ENCODE measurements at regions not wholly inside any gene's neighbourhood (a gene's known extent, or its start where the extent isn't known, plus 50 kb on each side); places are given as distances from the start of the nearest gene placed in this dataset.
"Not testable (repeated sequence)": the region's sequence is repeated elsewhere in the genome, so short reads cannot be mapped to it uniquely, and the experiment has no call there.

GRCh38 chr2:2647141-2647541 lies 316.1 kb upstream of the MYT1L start:
- H3K27ac ChIP-seq, result no peak overlapping the region
- no peaks in the 10 kb centered on the region for H3K36me3 ChIP-seq
- no peak for DNase-seq (ENCODE audit: low read depth in 1 of 2, low spot score in 2 of 2)
- peaks cover 13% of the 10 kb centered on the region for H3K9me3 ChIP-seq (replicated peaks)
- H3K4me3 ChIP-seq, result no peak overlapping the region
- H3K4me1 ChIP-seq (replicated peaks), result no peaks in the 10 kb centered on the region
- no peaks in the 10 kb centered on the region for H3K27me3 ChIP-seq (replicated peaks)

- H3K9me3 ChIP-seq (replicated peaks), result peaks cover 10% of the 10 kb centered on the region
- DNase-seq (ENCODE audit: low read depth in 1 of 2, low spot score in 2 of 2), result no peak
- no peak overlapping the region for H3K27ac ChIP-seq
- no peaks in the 10 kb centered on the region for H3K36me3 ChIP-seq
- H3K4me3 ChIP-seq, result no peak overlapping the region
- no peaks in the 10 kb centered on the region for H3K4me1 ChIP-seq (replicated peaks)
- H3K27me3 ChIP-seq (replicated peaks), result no peaks in the 10 kb centered on the region
These were observed 315.5 kb upstream of the MYT1L start for GRCh38 chr2:2646433-2647051.

GRCh38 chr2:2645162-2645855 lies 314.2 kb upstream of the MYT1L start:
- H3K4me1 ChIP-seq (replicated peaks), result no peaks in the 10 kb centered on the region
- H3K4me3 ChIP-seq, result no peak overlapping the region
- DNase-seq (ENCODE audit: low read depth in 1 of 2, low spot score in 2 of 2), result no peak
- H3K27me3 ChIP-seq (replicated peaks), result no peaks in the 10 kb centered on the region
- peaks cover 10% of the 10 kb centered on the region; the same call in 1 of the 2 replicates for H3K9me3 ChIP-seq (replicated peaks)
- H3K36me3 ChIP-seq, result no peaks in the 10 kb centered on the region
- H3K27ac ChIP-seq, result no peak overlapping the region

- not testable (repeated sequence) for H3K27ac ChIP-seq; H3K27me3 ChIP-seq (replicated peaks); H3K9me3 ChIP-seq (replicated peaks); H3K36me3 ChIP-seq; H3K4me1 ChIP-seq (replicated peaks); H3K4me3 ChIP-seq; DNase-seq (ENCODE audit: low read depth in 1 of 2, low spot score in 2 of 2)
These were observed 313.7 kb upstream of the MYT1L start for GRCh38 chr2:2644751-2645150.

GRCh38 chr2:2644040-2644439 lies 313.0 kb upstream of the MYT1L start:
- Histone ChIP-seq H3K36me3 (no peaks in the 10 kb centered on the region), H3K4me3 (no peak overlapping the region), H3K27ac (no peak overlapping the region), H3K4me1 (replicated peaks) (no peaks in the 10 kb centered on the region), H3K27me3 (replicated peaks) (no peaks in the 10 kb centered on the region), H3K9me3 (replicated peaks) (peaks cover 10% of the 10 kb centered on the region; the same call in 1 of the 2 replicates)
- no peak for DNase-seq (ENCODE audit: low read depth in 1 of 2, low spot score in 2 of 2)

- DNase-seq (ENCODE audit: low read depth in 1 of 2, low spot score in 2 of 2), result peak in 1 of 2 experiments; percentile 28
- Histone ChIP-seq H3K4me1 (replicated peaks) (no peaks in the 10 kb centered on the region), H3K27ac (no peak overlapping the region), H3K9me3 (replicated peaks) (peaks cover 10% of the 10 kb centered on the region; the same call in 1 of the 2 replicates), H3K4me3 (no peak overlapping the region), H3K27me3 (replicated peaks) (no peaks in the 10 kb centered on the region), H3K36me3 (no peaks in the 10 kb centered on the region)
These were observed 312.1 kb upstream of the MYT1L start for GRCh38 chr2:2642906-2643890.

- peaks cover 10% of the 10 kb centered on the region; the same call in 1 of the 2 replicates for H3K9me3 ChIP-seq (replicated peaks)
- no peak overlapping the region for H3K4me3 ChIP-seq
- no peaks in the 10 kb centered on the region for H3K27me3 ChIP-seq (replicated peaks)
- H3K36me3 ChIP-seq, result no peaks in the 10 kb centered on the region
- no peaks in the 10 kb centered on the region for H3K4me1 ChIP-seq (replicated peaks)
- no peak overlapping the region for H3K27ac ChIP-seq
- no peak for DNase-seq (ENCODE audit: low read depth in 1 of 2, low spot score in 2 of 2)
These were observed 310.7 kb upstream of the MYT1L start for GRCh38 chr2:2641541-2642410.

GRCh38 chr2:2640818-2641217 lies 309.7 kb upstream of the MYT1L start:
- no peak overlapping the region for H3K27ac ChIP-seq
- no peak for DNase-seq (ENCODE audit: low read depth in 1 of 2, low spot score in 2 of 2)
- H3K27me3 ChIP-seq (replicated peaks), result no peaks in the 10 kb centered on the region
- H3K4me3 ChIP-seq, result no peak overlapping the region
- H3K36me3 ChIP-seq, result no peaks in the 10 kb centered on the region
- H3K9me3 ChIP-seq (replicated peaks), result peaks cover 9% of the 10 kb centered on the region; the same call in 1 of the 2 replicates
- H3K4me1 ChIP-seq (replicated peaks), result no peaks in the 10 kb centered on the region

GRCh38 chr2:2640371-2640770 lies 309.3 kb upstream of the MYT1L start:
- Histone ChIP-seq H3K9me3 (replicated peaks) (peaks cover 8% of the 10 kb centered on the region; the same call in 1 of the 2 replicates), H3K4me3 (no peak overlapping the region), H3K36me3 (no peaks in the 10 kb centered on the region), H3K27ac (no peak overlapping the region), H3K27me3 (replicated peaks) (no peaks in the 10 kb centered on the region), H3K4me1 (replicated peaks) (no peaks in the 10 kb centered on the region)
- DNase-seq (ENCODE audit: low read depth in 1 of 2, low spot score in 2 of 2), result no peak

GRCh38 chr2:2639251-2640139 lies 308.4 kb upstream of the MYT1L start:
- no peak overlapping the region for H3K27ac ChIP-seq

GRCh38 chr2:2638547-2639220 lies 307.6 kb upstream of the MYT1L start:
- no peaks in the 10 kb centered on the region for H3K27me3 ChIP-seq (replicated peaks)
- H3K27ac ChIP-seq, result no peak overlapping the region
- H3K9me3 ChIP-seq (replicated peaks), result peaks cover 3% of the 10 kb centered on the region; the same call in 1 of the 2 replicates
- no peaks in the 10 kb centered on the region for H3K36me3 ChIP-seq
- H3K4me3 ChIP-seq, result no peak overlapping the region
- DNase-seq (ENCODE audit: low read depth in 1 of 2, low spot score in 2 of 2), result no peak
- no peaks in the 10 kb centered on the region for H3K4me1 ChIP-seq (replicated peaks)

More at GRCh38 chr2:2639251-2640139, 308.4 kb upstream of the MYT1L start:
- Histone ChIP-seq H3K27me3 (replicated peaks) (no peaks in the 10 kb centered on the region), H3K4me1 (replicated peaks) (no peaks in the 10 kb centered on the region), H3K36me3 (no peaks in the 10 kb centered on the region), H3K4me3 (no peak overlapping the region), H3K9me3 (replicated peaks) (peaks cover 8% of the 10 kb centered on the region; the same call in 1 of the 2 replicates)
- no peak for DNase-seq (ENCODE audit: low read depth in 1 of 2, low spot score in 2 of 2)

GRCh38 chr2:2636813-2637212 lies 305.7 kb upstream of the MYT1L start:
- Histone ChIP-seq H3K9me3 (replicated peaks) (peaks cover 1% of the 10 kb centered on the region; the same call in 1 of the 2 replicates), H3K27me3 (replicated peaks) (no peaks in the 10 kb centered on the region), H3K4me3 (no peak overlapping the region), H3K27ac (no peak overlapping the region), H3K36me3 (no peaks in the 10 kb centered on the region), H3K4me1 (replicated peaks) (no peaks in the 10 kb centered on the region)
- DNase-seq (ENCODE audit: low read depth in 1 of 2, low spot score in 2 of 2), result no peak
